Type B pancreatic cell (in vitro differentiated cells): ENCODE measurements at regions not wholly inside any gene's neighbourhood (a gene's known extent, or its start where the extent isn't known, plus 50 kb on each side); places are given as distances from the start of the nearest gene placed in this dataset.

Experiments
- DNase-seq: peaks from one replicate; pipeline ENCODE4 v3.0.0; 2021; ENCODE audit warnings: mixed read lengths; ENCODE audit not compliant: unreplicated experiment; ENCODE audit errors: extremely low spot score
- H3K27ac Mint-ChIP-seq: 2 replicates; pipeline ENCODE4 v1.8.0; 2021; ENCODE audit warnings: mild to moderate bottlenecking, mixed read lengths
- H3K27me3 Mint-ChIP-seq: 2 replicates; pipeline ENCODE4 v1.8.0; 2021; ENCODE audit warnings: mixed read lengths
- H3K36me3 Mint-ChIP-seq: 2 replicates; pipeline ENCODE4 v1.8.0; 2021; ENCODE audit warnings: mixed read lengths
- H3K4me1 Mint-ChIP-seq: one replicate; pipeline ENCODE4 v1.8.0; 2021; ENCODE audit warnings: mixed read lengths; ENCODE audit not compliant: unreplicated experiment
- H3K4me3 Mint-ChIP-seq: 2 replicates; pipeline ENCODE4 v1.8.0; 2021; ENCODE audit warnings: mild to moderate bottlenecking, mixed read lengths
- H3K9me3 Mint-ChIP-seq: 2 replicates; pipeline ENCODE4 v1.8.0; 2021; ENCODE audit warnings: mixed read lengths
- CTCF ChIP-seq: fragments of 200-600 bp; sonication (generic); conservative IDR thresholded peaks from 2 replicates; pipeline ENCODE4 v1.5.0; 2021; ENCODE audit warnings: antibody characterized with exemption, mild to moderate bottlenecking

DNA sequence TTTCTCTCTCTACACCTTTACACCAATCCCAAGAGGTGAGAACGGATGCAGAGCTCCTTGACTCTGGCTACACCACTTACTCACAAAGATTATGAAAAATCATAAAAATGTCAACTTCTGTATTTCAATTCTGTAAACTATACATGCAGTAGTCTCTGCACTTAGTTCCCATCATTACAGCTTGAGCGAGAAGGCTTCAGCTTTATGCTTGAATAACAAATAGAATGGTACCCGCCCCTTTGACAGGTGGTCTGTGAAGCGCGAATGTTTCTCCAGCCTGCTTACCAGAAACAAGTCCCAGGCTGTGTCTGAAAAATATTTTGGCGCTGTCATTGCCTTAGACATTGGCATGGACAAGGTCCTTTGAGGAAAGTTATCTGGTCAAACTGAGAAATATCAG, 562.4 kb upstream of the CLINT1 start:
- Mint-ChIP-seq H3K36me3 (no peaks in the 10 kb centered on the region), H3K9me3 (peaks cover 7% of the 10 kb centered on the region), H3K4me1 (peaks cover 11% of the 10 kb centered on the region), H3K4me3 (no peak overlapping the region), H3K27ac (no peak overlapping the region), H3K27me3 (no peaks in the 10 kb centered on the region)
- TF ChIP-seq CTCF = no peak
- no peak for DNase-seq

DNA sequence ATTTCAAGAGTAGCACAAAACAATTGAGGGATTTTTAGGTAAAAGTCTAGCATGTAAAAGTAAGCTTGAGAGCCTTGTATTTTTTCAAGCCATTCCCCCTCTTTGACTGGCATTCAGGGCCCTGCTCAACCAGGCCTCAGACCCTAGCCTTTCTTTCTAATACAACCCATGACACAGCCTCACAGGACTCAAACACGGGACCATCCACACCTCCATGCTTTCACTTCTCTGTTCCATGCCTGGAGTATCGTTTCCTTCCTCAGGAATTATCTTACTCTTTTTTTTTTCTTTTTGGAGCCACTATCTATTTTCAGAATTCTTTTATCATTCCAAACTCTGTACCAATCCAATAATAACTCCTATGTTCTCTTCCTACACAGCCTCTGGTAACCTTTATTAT, 560.2 kb upstream of the CLINT1 start:
- H3K36me3 Mint-ChIP-seq = no peaks in the 10 kb centered on the region
- H3K4me1 Mint-ChIP-seq = peaks cover 16% of the 10 kb centered on the region
- no peak for DNase-seq
- H3K4me3 Mint-ChIP-seq = no peak overlapping the region
- no peak overlapping the region for H3K27ac Mint-ChIP-seq
- no peak for TF ChIP-seq CTCF
- peaks cover 7% of the 10 kb centered on the region for H3K9me3 Mint-ChIP-seq
- no peaks in the 10 kb centered on the region for H3K27me3 Mint-ChIP-seq

- no peak for TF ChIP-seq CTCF
- H3K36me3 Mint-ChIP-seq = no peaks in the 10 kb centered on the region
- no peak overlapping the region for H3K27ac Mint-ChIP-seq
- peaks cover 3% of the 10 kb centered on the region for H3K27me3 Mint-ChIP-seq
- peaks cover 5% of the 10 kb centered on the region for H3K4me1 Mint-ChIP-seq
- H3K9me3 Mint-ChIP-seq = peaks cover 4% of the 10 kb centered on the region
- DNase-seq = no peak
- no peak overlapping the region for H3K4me3 Mint-ChIP-seq
Measured at GRCh38 chr5:158414780-158415179, 555.8 kb upstream of the CLINT1 start.

GRCh38 chr5:158414333-158414762, 555.4 kb upstream of the CLINT1 start:
- Mint-ChIP-seq H3K36me3 (no peaks in the 10 kb centered on the region), H3K9me3 (no peaks in the 10 kb centered on the region), H3K27me3 (peaks cover 3% of the 10 kb centered on the region), H3K4me3 (no peak overlapping the region), H3K27ac (no peak overlapping the region), H3K4me1 (peaks cover 5% of the 10 kb centered on the region)
- DNase-seq = no peak
- TF ChIP-seq CTCF = no peak

GRCh38 chr5:158413122-158413680, 554.3 kb upstream of the CLINT1 start:
- Mint-ChIP-seq H3K27ac (no peak overlapping the region), H3K4me1 (peaks cover 5% of the 10 kb centered on the region), H3K36me3 (no peaks in the 10 kb centered on the region), H3K27me3 (peaks cover 3% of the 10 kb centered on the region), H3K9me3 (no peaks in the 10 kb centered on the region), H3K4me3 (no peak overlapping the region)
- TF ChIP-seq CTCF = no peak
- DNase-seq = no peak

DNA sequence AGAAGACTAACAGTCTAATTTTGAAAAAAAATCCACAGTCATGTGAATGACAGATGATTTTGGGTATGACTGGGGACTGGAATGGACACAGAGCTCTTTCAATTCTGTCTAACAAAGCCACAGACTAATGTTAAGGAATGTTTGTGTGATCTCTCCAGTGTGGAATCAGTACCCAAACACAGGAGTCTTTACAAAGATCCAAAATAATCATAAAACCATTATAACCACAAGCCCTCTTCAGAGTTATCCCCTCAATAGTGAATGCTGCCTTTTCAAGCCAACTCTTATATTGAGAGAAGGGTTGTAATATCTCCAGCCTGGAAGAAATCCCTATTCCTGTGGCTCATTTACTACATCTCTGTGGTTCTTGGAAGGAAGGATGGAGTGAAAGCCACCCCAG, 552.0 kb upstream of the CLINT1 start:
- TF ChIP-seq CTCF = no peak
- H3K27me3 Mint-ChIP-seq = peaks cover 3% of the 10 kb centered on the region
- no peak for DNase-seq
- no peaks in the 10 kb centered on the region for H3K9me3 Mint-ChIP-seq
- H3K4me3 Mint-ChIP-seq = no peak overlapping the region
- no peaks in the 10 kb centered on the region for H3K36me3 Mint-ChIP-seq
- no peak overlapping the region for H3K27ac Mint-ChIP-seq
- H3K4me1 Mint-ChIP-seq = peaks cover 5% of the 10 kb centered on the region
